ENCODE measurements at regions not wholly inside any gene's neighbourhood (a gene's known extent, or its start where the extent isn't known, plus 50 kb on each side); places are given as distances from the start of the nearest gene placed in this dataset.

DNA sequence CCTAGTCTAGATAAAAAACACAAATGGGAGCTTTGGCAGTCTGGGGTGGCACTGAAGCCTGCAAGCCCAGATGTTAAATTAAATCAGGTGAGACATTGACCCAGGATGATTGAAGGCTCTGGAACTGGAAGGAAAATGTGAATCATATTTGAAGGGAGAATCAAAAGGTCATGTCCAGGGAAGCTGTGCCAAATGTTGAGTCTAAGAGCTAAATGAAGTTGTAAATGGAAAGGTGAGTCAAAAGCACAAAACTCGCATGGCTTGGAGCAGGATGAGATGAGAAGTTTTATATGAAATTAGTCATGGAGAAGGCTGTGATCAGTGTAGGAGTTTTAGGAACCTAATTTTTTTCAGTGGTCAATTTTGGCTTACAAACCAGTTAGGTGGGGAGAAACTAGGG lies 301.1 kb downstream of the BLID start:
- TF ChIP-seq EZH2 (IDR thresholded peaks at IDR 0.05; ENCODE audit: low read length), result no peak
- TF ChIP-seq CTCF (optimal IDR thresholded peaks at IDR 0.05 in 1 of 3, IDR thresholded peaks at IDR 0.05 in 1 of 3, conservative IDR thresholded peaks at IDR 0.05 in 1 of 3; ENCODE audit: extremely low read depth in 1 of 3, insufficient read depth in 2 of 3, low read length in 3 of 3), result no peak

Measured in keratinocyte (primary cell).